ENCODE measurements at regions not wholly inside any gene's neighbourhood (a gene's known extent, or its start where the extent isn't known, plus 50 kb on each side); places are given as distances from the start of the nearest gene placed in this dataset.

DNA sequence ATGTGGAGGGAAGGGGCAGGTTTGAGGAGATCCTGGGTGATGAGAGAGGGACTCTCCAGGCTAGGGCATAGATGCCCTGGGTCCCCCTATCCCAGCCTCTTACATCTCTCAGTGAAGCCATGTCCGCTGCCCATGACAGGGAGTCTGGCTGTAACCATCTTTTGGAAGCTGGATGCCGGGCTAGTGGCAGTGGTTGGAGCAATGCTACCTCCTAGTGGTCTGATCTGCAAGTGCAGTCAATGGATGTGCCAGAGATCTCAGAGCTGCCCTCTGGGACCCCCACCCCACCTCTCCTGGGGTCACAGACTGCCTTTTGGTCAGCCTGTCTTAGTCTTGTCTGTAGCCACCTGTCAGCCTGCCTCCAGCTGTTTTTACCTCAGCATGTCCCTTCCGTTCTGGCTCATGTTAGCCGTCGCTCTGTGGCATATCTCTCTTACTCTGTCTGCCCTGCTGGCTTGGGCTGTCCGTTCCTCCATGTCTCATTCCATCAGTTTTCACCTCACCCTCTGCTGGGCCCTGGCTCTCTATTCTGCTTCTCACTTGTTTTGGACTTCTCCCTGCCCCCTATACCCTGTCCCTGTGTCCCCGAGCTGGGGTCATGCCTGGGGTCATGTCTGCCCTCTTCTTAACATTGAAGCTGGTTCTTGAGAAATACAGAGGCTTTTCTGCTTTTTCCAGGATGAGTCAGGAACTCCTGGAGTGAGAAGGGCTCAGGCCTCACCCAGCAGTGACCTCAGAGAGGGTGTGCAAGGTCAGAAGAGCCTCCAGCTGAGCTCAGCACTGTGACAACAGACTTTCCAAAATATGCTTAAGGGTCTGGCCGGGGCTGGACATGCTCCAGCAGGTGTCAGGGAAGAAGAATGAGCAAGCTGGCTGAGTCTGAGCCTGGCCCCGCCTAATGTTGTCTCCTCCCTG is 52.0 kb upstream of the THY1 start:
- H3K36me3 ChIP-seq (ENCODE audit: insufficient read depth, low read length), result no peaks in the 10 kb centered on the region
- H3K27me3 ChIP-seq (ENCODE audit: insufficient read depth, low read length), result peaks cover 21% of the 10 kb centered on the region
- TF ChIP-seq, protein P1, sequence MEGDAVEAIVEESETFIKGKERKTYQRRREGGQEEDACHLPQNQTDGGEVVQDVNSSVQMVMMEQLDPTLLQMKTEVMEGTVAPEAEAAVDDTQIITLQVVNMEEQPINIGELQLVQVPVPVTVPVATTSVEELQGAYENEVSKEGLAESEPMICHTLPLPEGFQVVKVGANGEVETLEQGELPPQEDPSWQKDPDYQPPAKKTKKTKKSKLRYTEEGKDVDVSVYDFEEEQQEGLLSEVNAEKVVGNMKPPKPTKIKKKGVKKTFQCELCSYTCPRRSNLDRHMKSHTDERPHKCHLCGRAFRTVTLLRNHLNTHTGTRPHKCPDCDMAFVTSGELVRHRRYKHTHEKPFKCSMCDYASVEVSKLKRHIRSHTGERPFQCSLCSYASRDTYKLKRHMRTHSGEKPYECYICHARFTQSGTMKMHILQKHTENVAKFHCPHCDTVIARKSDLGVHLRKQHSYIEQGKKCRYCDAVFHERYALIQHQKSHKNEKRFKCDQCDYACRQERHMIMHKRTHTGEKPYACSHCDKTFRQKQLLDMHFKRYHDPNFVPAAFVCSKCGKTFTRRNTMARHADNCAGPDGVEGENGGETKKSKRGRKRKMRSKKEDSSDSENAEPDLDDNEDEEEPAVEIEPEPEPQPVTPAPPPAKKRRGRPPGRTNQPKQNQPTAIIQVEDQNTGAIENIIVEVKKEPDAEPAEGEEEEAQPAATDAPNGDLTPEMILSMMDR (IDR thresholded peaks at IDR 0.05; ENCODE audit: extremely low read depth, low read depth, low read length), result peak; percentile 97
- peak overlapping the region; percentile 64 for H3K27ac ChIP-seq (ENCODE audit: low read depth, low read length)
- H3K79me2 ChIP-seq (ENCODE audit: insufficient read depth, low read length), result no peaks in the 10 kb centered on the region
- H3K4me3 ChIP-seq (ENCODE audit: insufficient read depth, low read length), result peak overlapping the region; percentile 6
- peaks cover 32% of the 10 kb centered on the region for H3K4me1 ChIP-seq (ENCODE audit: insufficient read depth, low read length)
- DNase-seq (ENCODE audit: insufficient read length, low spot score, missing footprints), result peak; percentile 95
- peak overlapping the region; percentile 57 for H3K4me2 ChIP-seq (ENCODE audit: insufficient read depth, low read length)
- H4K20me1 ChIP-seq (ENCODE audit: insufficient read depth, low read length), result no peaks in the 10 kb centered on the region
- H3K9me3 ChIP-seq (ENCODE audit: low read depth, low read length), result no peaks in the 10 kb centered on the region
- peak overlapping the region; percentile 55 for H2AFZ ChIP-seq (ENCODE audit: low read length)

DNA sequence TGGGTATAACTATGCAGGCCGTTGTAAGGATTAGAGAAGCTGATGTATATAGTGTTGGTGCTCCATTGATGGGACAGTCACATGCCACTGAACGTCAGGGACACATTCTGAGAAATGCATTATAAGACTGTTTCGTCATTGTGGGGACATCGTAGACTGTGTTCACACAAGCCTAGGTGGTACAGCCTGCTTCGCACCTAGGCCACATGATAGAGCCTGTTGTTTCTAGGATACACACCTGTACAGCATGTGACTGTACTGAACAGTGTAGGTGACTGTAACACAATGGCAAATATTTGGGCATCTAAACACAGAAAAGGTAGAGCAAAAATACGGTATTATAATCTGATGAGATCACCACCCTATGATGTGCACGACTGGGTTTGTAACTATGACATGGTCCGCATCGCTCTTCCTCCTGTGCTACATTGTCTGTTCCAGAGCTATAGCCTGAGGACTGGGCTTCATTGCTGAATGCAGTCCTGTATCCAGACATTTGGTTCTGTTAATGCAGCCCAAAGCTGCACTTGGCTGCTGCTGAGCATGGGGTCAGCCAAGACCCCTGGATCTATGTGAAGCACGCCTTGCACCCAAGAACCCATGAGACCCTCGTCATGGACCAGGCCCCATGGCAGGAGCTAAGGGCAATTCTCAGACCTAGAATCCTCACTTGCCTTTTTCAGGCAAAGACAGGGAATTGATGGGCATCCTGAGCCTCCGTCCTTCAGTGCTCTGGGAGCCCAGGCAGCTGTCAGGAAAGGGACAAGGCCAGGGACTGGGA is 51.1 kb upstream of the THY1 start:
- H3K4me1 ChIP-seq (ENCODE audit: insufficient read depth, low read length), result peaks cover 32% of the 10 kb centered on the region
- H3K79me2 ChIP-seq (ENCODE audit: insufficient read depth, low read length), result no peaks in the 10 kb centered on the region
- peak overlapping the region; percentile 55 for H2AFZ ChIP-seq (ENCODE audit: low read length)
- H3K27me3 ChIP-seq (ENCODE audit: insufficient read depth, low read length), result peaks cover 15% of the 10 kb centered on the region
- H3K36me3 ChIP-seq (ENCODE audit: insufficient read depth, low read length), result no peaks in the 10 kb centered on the region
- H3K4me3 ChIP-seq (ENCODE audit: insufficient read depth, low read length), result no peak overlapping the region
- no peak overlapping the region for H3K4me2 ChIP-seq (ENCODE audit: insufficient read depth, low read length)
- H4K20me1 ChIP-seq (ENCODE audit: insufficient read depth, low read length), result no peaks in the 10 kb centered on the region
- no peaks in the 10 kb centered on the region for H3K9me3 ChIP-seq (ENCODE audit: low read depth, low read length)
- TF ChIP-seq, protein P1 (IDR thresholded peaks at IDR 0.05; ENCODE audit: extremely low read depth, low read depth, low read length), result no peak
- H3K27ac ChIP-seq (ENCODE audit: low read depth, low read length), result no peak overlapping the region
- no peak for DNase-seq (ENCODE audit: insufficient read length, low spot score, missing footprints)

DNA sequence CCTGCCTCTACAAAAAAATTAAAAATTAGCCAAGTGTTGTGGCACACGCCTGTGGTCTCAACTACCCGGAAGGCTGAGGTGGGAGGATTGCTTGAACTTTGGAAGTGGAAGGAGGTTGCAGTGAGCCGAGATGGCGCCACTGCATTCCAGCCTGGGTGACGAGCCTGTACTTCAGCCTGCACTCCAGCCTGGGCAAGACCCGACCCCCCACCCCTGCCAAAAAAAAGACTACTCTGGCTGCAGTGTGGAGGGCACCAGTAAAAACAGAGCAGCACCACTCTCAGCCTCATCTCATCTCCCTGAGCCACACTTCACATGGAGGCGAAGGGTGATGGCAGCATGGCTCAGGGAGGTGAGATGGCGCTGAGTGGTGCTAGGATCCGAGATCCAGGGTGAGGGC is 50.3 kb upstream of the THY1 start:
- no peaks in the 10 kb centered on the region for H3K36me3 ChIP-seq (ENCODE audit: insufficient read depth, low read length)
- TF ChIP-seq, protein P1 (IDR thresholded peaks at IDR 0.05; ENCODE audit: extremely low read depth, low read depth, low read length), result no peak
- H3K4me2 ChIP-seq (ENCODE audit: insufficient read depth, low read length), result no peak overlapping the region
- peaks cover 32% of the 10 kb centered on the region for H3K4me1 ChIP-seq (ENCODE audit: insufficient read depth, low read length)
- no peaks in the 10 kb centered on the region for H3K79me2 ChIP-seq (ENCODE audit: insufficient read depth, low read length)
- no peaks in the 10 kb centered on the region for H3K9me3 ChIP-seq (ENCODE audit: low read depth, low read length)
- no peak for DNase-seq (ENCODE audit: insufficient read length, low spot score, missing footprints)
- no peak overlapping the region for H3K27ac ChIP-seq (ENCODE audit: low read depth, low read length)
- no peak overlapping the region for H2AFZ ChIP-seq (ENCODE audit: low read length)
- no peaks in the 10 kb centered on the region for H4K20me1 ChIP-seq (ENCODE audit: insufficient read depth, low read length)
- peaks cover 14% of the 10 kb centered on the region for H3K27me3 ChIP-seq (ENCODE audit: insufficient read depth, low read length)
- H3K4me3 ChIP-seq (ENCODE audit: insufficient read depth, low read length), result no peak overlapping the region

DNA sequence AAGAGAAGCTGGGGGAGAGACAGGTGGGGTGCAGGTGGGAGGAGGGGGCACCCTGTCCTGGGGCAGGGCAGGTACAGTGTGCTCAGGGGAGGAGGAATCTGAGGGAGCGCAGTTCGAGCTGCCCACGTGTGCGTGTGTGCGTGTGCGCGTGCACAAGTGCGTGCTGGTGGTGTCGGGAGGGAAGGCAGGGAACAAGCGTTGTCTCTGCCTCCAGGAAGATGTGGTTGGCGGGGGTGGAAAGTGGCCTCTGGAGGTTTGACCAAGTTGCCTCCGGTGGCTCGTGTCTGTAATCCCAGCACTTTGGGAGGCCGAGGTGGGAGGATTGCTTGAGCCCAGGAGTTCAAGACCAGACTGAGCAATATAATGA is 49.9 kb upstream of the THY1 start:
- Histone ChIP-seq H3K9me3 (ENCODE audit: low read depth, low read length) (no peaks in the 10 kb centered on the region), H3K4me1 (ENCODE audit: insufficient read depth, low read length) (peaks cover 32% of the 10 kb centered on the region), H3K27ac (ENCODE audit: low read depth, low read length) (no peak overlapping the region), H3K4me3 (ENCODE audit: insufficient read depth, low read length) (no peak overlapping the region), H3K27me3 (ENCODE audit: insufficient read depth, low read length) (peaks cover 14% of the 10 kb centered on the region), H4K20me1 (ENCODE audit: insufficient read depth, low read length) (no peaks in the 10 kb centered on the region), H3K79me2 (ENCODE audit: insufficient read depth, low read length) (no peaks in the 10 kb centered on the region), H2AFZ (ENCODE audit: low read length) (no peak overlapping the region), H3K36me3 (ENCODE audit: insufficient read depth, low read length) (no peaks in the 10 kb centered on the region), H3K4me2 (ENCODE audit: insufficient read depth, low read length) (no peak overlapping the region)
- TF ChIP-seq, protein P1 (IDR thresholded peaks at IDR 0.05; ENCODE audit: extremely low read depth, low read depth, low read length), result no peak
- DNase-seq (ENCODE audit: insufficient read length, low spot score, missing footprints), result no peak

Data from osteoblast (primary cell).